Femur (tissue), 1 donor: ENCODE measurements at regions not wholly inside any gene's neighbourhood (a gene's known extent, or its start where the extent isn't known, plus 50 kb on each side); places are given as distances from the start of the nearest gene placed in this dataset.
A peak's percentile ranks its signal among the peaks of the same experiment; 100 is the strongest.
"Not testable (repeated sequence)": the region's sequence is repeated elsewhere in the genome, so short reads cannot be mapped to it uniquely, and the experiment has no call there.

Experiments
- DNase-seq: peaks from one replicate; pipeline ENCODE4 v3.0.0-alpha.2; 2017

GRCh38 chr18:54662986-54663385, 71.9 kb downstream of the DYNAP start:
- DNase-seq = no peak

- DNase-seq = not testable (repeated sequence)
These were observed 78.7 kb downstream of the DYNAP start for GRCh38 chr18:54669701-54670100.

GRCh38 chr18:54671291-54671881, 80.3 kb downstream of the DYNAP start:
- no peak for DNase-seq

GRCh38 chr18:54672109-54672508, 81.1 kb downstream of the DYNAP start:
- no peak for DNase-seq

GRCh38 chr18:54672846-54673475, 81.9 kb downstream of the DYNAP start:
- DNase-seq = no peak

- no peak for DNase-seq
These were observed 82.9 kb downstream of the DYNAP start for GRCh38 chr18:54673936-54674335.

- DNase-seq = no peak
These were observed 84.0 kb downstream of the DYNAP start for GRCh38 chr18:54675076-54675475.

GRCh38 chr18:54679318-54680149, 88.5 kb downstream of the DYNAP start:
- no peak for DNase-seq

- DNase-seq = peak; percentile 65
These were observed 93.7 kb downstream of the DYNAP start for GRCh38 chr18:54684784-54685183.

- no peak for DNase-seq
These were observed 98.3 kb downstream of the DYNAP start for GRCh38 chr18:54689319-54689718.

GRCh38 chr18:54690198-54690597, 99.2 kb downstream of the DYNAP start:
- DNase-seq = no peak

- no peak for DNase-seq
These were observed 101.4 kb downstream of the DYNAP start for GRCh38 chr18:54692463-54692862.

- no peak for DNase-seq
These were observed 105.7 kb downstream of the DYNAP start for GRCh38 chr18:54696616-54697293.

- no peak for DNase-seq
These were observed 109.5 kb downstream of the DYNAP start for GRCh38 chr18:54700580-54700979.

- no peak for DNase-seq
These were observed 111.6 kb downstream of the DYNAP start for GRCh38 chr18:54702686-54703085.

GRCh38 chr18:54710074-54710899, 118.0 kb upstream of the RAB27B start:
- no peak for DNase-seq

- no peak for DNase-seq
These were observed 117.4 kb upstream of the RAB27B start for GRCh38 chr18:54710900-54711281.

- DNase-seq = no peak
These were observed 116.0 kb upstream of the RAB27B start for GRCh38 chr18:54712306-54712705.

GRCh38 chr18:54712758-54713157, 115.5 kb upstream of the RAB27B start:
- no peak for DNase-seq

- DNase-seq = no peak
These were observed 114.9 kb upstream of the RAB27B start for GRCh38 chr18:54713386-54713785.

GRCh38 chr18:54714851-54715250, 113.4 kb upstream of the RAB27B start:
- no peak for DNase-seq

- DNase-seq = no peak
These were observed 111.7 kb upstream of the RAB27B start for GRCh38 chr18:54716586-54716985.
